ENCODE measurements at regions not wholly inside any gene's neighbourhood (a gene's known extent, or its start where the extent isn't known, plus 50 kb on each side); places are given as distances from the start of the nearest gene placed in this dataset.
"Not testable (repeated sequence)": the region's sequence is repeated elsewhere in the genome, so short reads cannot be mapped to it uniquely, and the experiment has no call there.

GRCh38 chr5:106865279-106865678 lies 805.5 kb downstream of the EFNA5 start:
- no peak for DNase-seq

- no peak for DNase-seq
Observed at GRCh38 chr5:106862450-106863193, 808.1 kb downstream of the EFNA5 start.

GRCh38 chr5:106860398-106861044 lies 810.2 kb downstream of the EFNA5 start:
- no peak for DNase-seq

GRCh38 chr5:106858616-106859015 lies 812.1 kb downstream of the EFNA5 start:
- DNase-seq, result no peak

GRCh38 chr5:106854922-106855321 lies 815.8 kb downstream of the EFNA5 start:
- no peak for DNase-seq

GRCh38 chr5:106854105-106854687 lies 816.5 kb downstream of the EFNA5 start:
- no peak for DNase-seq

GRCh38 chr5:106853266-106853665 lies 817.5 kb downstream of the EFNA5 start:
- no peak for DNase-seq

- DNase-seq, result no peak
Observed at GRCh38 chr5:106849266-106849665, 821.5 kb downstream of the EFNA5 start.

- DNase-seq, result no peak
Observed at GRCh38 chr5:106843812-106844416, 826.8 kb downstream of the EFNA5 start.

- DNase-seq, result no peak
Observed at GRCh38 chr5:106833517-106833916, 837.2 kb downstream of the EFNA5 start.

GRCh38 chr5:106827061-106827460 lies 843.7 kb downstream of the EFNA5 start:
- no peak for DNase-seq

- no peak for DNase-seq
Observed at GRCh38 chr5:106825374-106825773, 845.4 kb downstream of the EFNA5 start.

- no peak for DNase-seq
Observed at GRCh38 chr5:106822851-106823250, 847.9 kb downstream of the EFNA5 start.

- DNase-seq, result no peak
Observed at GRCh38 chr5:106818552-106818951, 852.2 kb downstream of the EFNA5 start.

- no peak for DNase-seq
Observed at GRCh38 chr5:106814961-106815360, 855.8 kb downstream of the EFNA5 start.

- no peak for DNase-seq
Observed at GRCh38 chr5:106801554-106801953, 869.2 kb downstream of the EFNA5 start.

- no peak for DNase-seq
Observed at GRCh38 chr5:106797996-106798395, 872.7 kb downstream of the EFNA5 start.

- no peak for DNase-seq
Observed at GRCh38 chr5:106796081-106796480, 874.7 kb downstream of the EFNA5 start.

GRCh38 chr5:106784846-106785245 lies 885.9 kb downstream of the EFNA5 start:
- DNase-seq, result no peak

- DNase-seq, result no peak
Observed at GRCh38 chr5:106780355-106780754, 890.4 kb downstream of the EFNA5 start.

GRCh38 chr5:106776515-106776914 lies 894.2 kb downstream of the EFNA5 start:
- DNase-seq, result not testable (repeated sequence)

GRCh38 chr5:106768392-106768791 lies 902.3 kb downstream of the EFNA5 start:
- no peak for DNase-seq

- DNase-seq, result no peak
Observed at GRCh38 chr5:106766916-106767315, 903.8 kb downstream of the EFNA5 start.

- DNase-seq, result no peak
Observed at GRCh38 chr5:106759581-106759980, 911.2 kb downstream of the EFNA5 start.
